ENCODE measurements at regions not wholly inside any gene's neighbourhood (a gene's known extent, or its start where the extent isn't known, plus 50 kb on each side); places are given as distances from the start of the nearest gene placed in this dataset.

- no peaks in the 10 kb centered on the region for H3K4me1 ChIP-seq
- no peaks in the 10 kb centered on the region for H3K9me3 ChIP-seq
- no peak for DNase-seq (ENCODE audit: low spot score in 2 of 2)
- H3K27ac ChIP-seq = no peak overlapping the region
- TF ChIP-seq CTCF (IDR thresholded peaks at IDR 0.05) (no peak), POLR2A (IDR thresholded peaks at IDR 0.05) (no peak), EP300 (IDR thresholded peaks at IDR 0.05) (no peak)
- 88 to 90% methylated on average over 4 of the region's 4 CpGs for WGBS, 2 donors
- H3K36me3 ChIP-seq = no peaks in the 10 kb centered on the region
- no peak overlapping the region for H3K4me3 ChIP-seq
- H3K27me3 ChIP-seq = no peaks in the 10 kb centered on the region
Measured at GRCh38 chr7:106776618-106777347, 88.3 kb upstream of the PIK3CG start.

GRCh38 chr7:106777674-106778299 lies 87.3 kb upstream of the PIK3CG start:
- no peak overlapping the region for H3K4me3 ChIP-seq
- 67 to 70% methylated on average over 7 of the region's 7 CpGs for WGBS, 2 donors
- no peaks in the 10 kb centered on the region for H3K4me1 ChIP-seq
- H3K27me3 ChIP-seq = no peaks in the 10 kb centered on the region
- H3K27ac ChIP-seq = no peak overlapping the region
- no peaks in the 10 kb centered on the region for H3K9me3 ChIP-seq
- DNase-seq (ENCODE audit: low spot score in 2 of 2) = no peak
- H3K36me3 ChIP-seq = no peaks in the 10 kb centered on the region
- TF ChIP-seq CTCF (IDR thresholded peaks at IDR 0.05) (no peak), POLR2A (IDR thresholded peaks at IDR 0.05) (no peak), EP300 (IDR thresholded peaks at IDR 0.05) (no peak)

- no peak for TF ChIP-seq EP300 (IDR thresholded peaks at IDR 0.05)
- no peak for TF ChIP-seq POLR2A (IDR thresholded peaks at IDR 0.05)
- TF ChIP-seq CTCF (IDR thresholded peaks at IDR 0.05) = no peak
- 68 to 73% methylated on average over 2 of the region's 2 CpGs for WGBS, 2 donors
- no peaks in the 10 kb centered on the region for H3K27me3 ChIP-seq
- H3K27ac ChIP-seq = no peak overlapping the region
- no peaks in the 10 kb centered on the region for H3K36me3 ChIP-seq
- H3K4me3 ChIP-seq = no peak overlapping the region
- no peaks in the 10 kb centered on the region for H3K4me1 ChIP-seq
- no peak for DNase-seq (ENCODE audit: low spot score in 2 of 2)
- no peaks in the 10 kb centered on the region for H3K9me3 ChIP-seq
Measured at GRCh38 chr7:106778656-106779250, 86.3 kb upstream of the PIK3CG start.

GRCh38 chr7:106779877-106780276 lies 85.2 kb upstream of the PIK3CG start:
- Histone ChIP-seq H3K9me3 (no peaks in the 10 kb centered on the region), H3K36me3 (no peaks in the 10 kb centered on the region), H3K4me3 (no peak overlapping the region), H3K27me3 (no peaks in the 10 kb centered on the region), H3K27ac (no peak overlapping the region), H3K4me1 (no peaks in the 10 kb centered on the region)
- no peak for TF ChIP-seq CTCF (IDR thresholded peaks at IDR 0.05)
- no peak for TF ChIP-seq EP300 (IDR thresholded peaks at IDR 0.05)
- DNase-seq (ENCODE audit: low spot score in 2 of 2) = no peak
- WGBS, 2 donors = 79 to 87% methylated on average over 4 of the region's 4 CpGs

GRCh38 chr7:106781007-106781406 lies 84.1 kb upstream of the PIK3CG start:
- no peaks in the 10 kb centered on the region for H3K9me3 ChIP-seq
- H3K36me3 ChIP-seq = no peaks in the 10 kb centered on the region
- TF ChIP-seq CTCF (IDR thresholded peaks at IDR 0.05) (no peak), POLR2A (IDR thresholded peaks at IDR 0.05) (no peak), EP300 (IDR thresholded peaks at IDR 0.05) (no peak)
- H3K27ac ChIP-seq = no peak overlapping the region
- no peak for DNase-seq (ENCODE audit: low spot score in 2 of 2)
- H3K4me1 ChIP-seq = no peaks in the 10 kb centered on the region
- H3K4me3 ChIP-seq = no peak overlapping the region
- H3K27me3 ChIP-seq = no peaks in the 10 kb centered on the region
- 91 to 92% methylated on average over 2 of the region's 2 CpGs for WGBS, 2 donors

Measured in tibial nerve (tissue), 4 donors.